WTC11 (cell line): ENCODE measurements at regions not wholly inside any gene's neighbourhood (a gene's known extent, or its start where the extent isn't known, plus 50 kb on each side); places are given as distances from the start of the nearest gene placed in this dataset.

Experiments
- ATAC-seq: fragments of 200-7000 bp; cut with Tn5 transposase; 2 replicates; pipeline ENCODE4 v1.10.0; 2021; ENCODE audit warnings: mild to moderate bottlenecking, moderate library complexity
- CTCF ChIA-PET: fragments of 300-600 bp; sonication (Branson Sonifier 250); formaldehyde crosslinking; loops from one replicate; lab custom pipeline; 2021; ENCODE audit warnings: antibody characterized with exemption; lab: Charles Lee
- POLR2A ChIA-PET: fragments of 350-600 bp; sonication (Branson Sonifier 250); formaldehyde crosslinking; loops from one replicate; lab custom pipeline; 2021; ENCODE audit warnings: antibody characterized with exemption; lab: Charles Lee
- DNase-seq: peaks from one replicate; pipeline ENCODE4 v3.0.0; 2021; ENCODE audit warnings: low spot score
- H3K27ac Mint-ChIP-seq: 2 replicates; pipeline ENCODE4 v1.8.0; 2021; ENCODE audit warnings: mixed read lengths
- H3K27me3 Mint-ChIP-seq: 2 replicates; pipeline ENCODE4 v1.8.0; 2021; ENCODE audit warnings: low read depth, mild to moderate bottlenecking, moderate library complexity, mixed read lengths
- H3K36me3 Mint-ChIP-seq: 2 replicates; pipeline ENCODE4 v1.8.0; 2021; ENCODE audit warnings: mixed read lengths
- H3K4me1 Mint-ChIP-seq: 2 replicates; pipeline ENCODE4 v1.8.0; 2022; ENCODE audit warnings: mixed read lengths
- H3K4me3 Mint-ChIP-seq: 2 replicates; pipeline ENCODE4 v1.8.0; 2021; ENCODE audit warnings: mild to moderate bottlenecking, moderate library complexity, mixed read lengths
- H3K9me3 Mint-ChIP-seq: 2 replicates; pipeline ENCODE4 v1.8.0; 2021; ENCODE audit warnings: mixed read lengths
- ETV6 ChIP-seq: sonication (generic); formaldehyde crosslinking; IDR thresholded peaks from 2 replicates; pipeline ENCODE4 v1.8.1; 2022; ENCODE audit warnings: mild to moderate bottlenecking, missing genetic modification reagents
- GTF2I ChIP-seq: fragments of 250-450 bp; sonication (Bioruptor Pico); conservative IDR thresholded peaks from 2 replicates; pipeline ENCODE4 v1.4.0; 2021; ENCODE audit warnings: mild to moderate bottlenecking
- HMGA2 ChIP-seq: fragments of 250-450 bp; sonication (Bioruptor Pico); IDR thresholded peaks from 2 replicates; pipeline ENCODE4 v1.4.0; 2021; ENCODE audit warnings: mild to moderate bottlenecking, moderate library complexity
- PRRX2 ChIP-seq: fragments of 250-450 bp; sonication (Bioruptor Pico); IDR thresholded peaks from 2 replicates; pipeline ENCODE4 v1.8.0; 2021; ENCODE audit warnings: mild to moderate bottlenecking
- SP1 ChIP-seq: sonication (generic); formaldehyde crosslinking; conservative IDR thresholded peaks from 2 replicates; pipeline ENCODE4 v1.8.1; 2022; ENCODE audit warnings: missing genetic modification reagents
- ZNF219 ChIP-seq: sonication (generic); formaldehyde crosslinking; IDR thresholded peaks from 2 replicates; pipeline ENCODE4 v1.8.0; 2023; ENCODE audit warnings: missing genetic modification reagents, mild to moderate bottlenecking, borderline replicate concordance
- ZNF317 ChIP-seq: sonication (generic); formaldehyde crosslinking; IDR thresholded peaks from 2 replicates; pipeline ENCODE4 v1.8.1; 2023; ENCODE audit warnings: low read depth, mild to moderate bottlenecking, moderate library complexity, missing genetic modification reagents, borderline replicate concordance
- ZNF396 ChIP-seq: fragments of 250-450 bp; sonication (Bioruptor Pico); IDR thresholded peaks from 2 replicates; pipeline ENCODE4 v1.8.0; 2021; ENCODE audit warnings: mild to moderate bottlenecking, moderate library complexity, borderline replicate concordance
- TF ChIP-seq, protein P1 (sequence below): fragments of 250-450 bp; sonication (Bioruptor Pico); conservative IDR thresholded peaks from 2 replicates; pipeline ENCODE4 v1.9.0; 2021; ENCODE audit warnings: mild to moderate bottlenecking
- TF ChIP-seq, protein P2 (sequence below): fragments of 250-450 bp; sonication (Bioruptor Pico); IDR thresholded peaks from 2 replicates; pipeline ENCODE4 v1.9.0; 2021; ENCODE audit warnings: mild to moderate bottlenecking, borderline replicate concordance
- TF ChIP-seq, protein P3 (sequence below): sonication (generic); formaldehyde crosslinking; IDR thresholded peaks from 2 replicates; pipeline ENCODE4 v1.8.0; 2022; ENCODE audit warnings: mild to moderate bottlenecking, missing genetic modification reagents
- TF ChIP-seq, protein P4 (sequence below): sonication (generic); formaldehyde crosslinking; IDR thresholded peaks from 2 replicates; pipeline ENCODE4 v1.8.0; 2022; ENCODE audit warnings: mild to moderate bottlenecking, missing genetic modification reagents
- TF ChIP-seq, protein P5 (sequence below): fragments of 250-450 bp; sonication (Bioruptor Pico); IDR thresholded peaks from 2 replicates; pipeline ENCODE4 v1.9.0; 2021; ENCODE audit warnings: mild to moderate bottlenecking
- TF ChIP-seq, protein P6 (sequence below): sonication (generic); formaldehyde crosslinking; conservative IDR thresholded peaks from 2 replicates; pipeline ENCODE4 v1.8.1; 2022; ENCODE audit warnings: mild to moderate bottlenecking, missing genetic modification reagents
- TF ChIP-seq, protein P7 (sequence below): sonication (generic); formaldehyde crosslinking; IDR thresholded peaks from 2 replicates; pipeline ENCODE4 v1.8.0; 2023; ENCODE audit warnings: missing genetic modification reagents

DNA sequence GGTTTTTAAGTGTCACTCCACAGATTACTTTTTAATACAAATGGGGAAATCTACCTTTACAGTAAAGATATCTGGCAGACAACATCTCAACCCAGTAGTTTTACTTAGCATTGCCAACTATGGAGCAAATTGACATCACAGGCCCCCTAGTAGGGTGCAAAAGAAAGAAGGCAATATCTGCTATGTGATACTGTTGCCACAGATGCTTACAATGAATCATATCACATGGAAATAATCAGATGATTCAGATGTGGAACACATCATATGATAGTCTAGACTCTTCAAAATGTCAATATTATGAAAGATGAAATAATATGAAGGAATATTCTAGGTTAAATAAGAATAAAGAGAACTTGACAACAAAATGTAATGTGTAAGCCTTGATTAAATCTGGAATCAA lies 322.5 kb downstream of the BMP2 start (continued):
- TF ChIP-seq, protein P1, sequence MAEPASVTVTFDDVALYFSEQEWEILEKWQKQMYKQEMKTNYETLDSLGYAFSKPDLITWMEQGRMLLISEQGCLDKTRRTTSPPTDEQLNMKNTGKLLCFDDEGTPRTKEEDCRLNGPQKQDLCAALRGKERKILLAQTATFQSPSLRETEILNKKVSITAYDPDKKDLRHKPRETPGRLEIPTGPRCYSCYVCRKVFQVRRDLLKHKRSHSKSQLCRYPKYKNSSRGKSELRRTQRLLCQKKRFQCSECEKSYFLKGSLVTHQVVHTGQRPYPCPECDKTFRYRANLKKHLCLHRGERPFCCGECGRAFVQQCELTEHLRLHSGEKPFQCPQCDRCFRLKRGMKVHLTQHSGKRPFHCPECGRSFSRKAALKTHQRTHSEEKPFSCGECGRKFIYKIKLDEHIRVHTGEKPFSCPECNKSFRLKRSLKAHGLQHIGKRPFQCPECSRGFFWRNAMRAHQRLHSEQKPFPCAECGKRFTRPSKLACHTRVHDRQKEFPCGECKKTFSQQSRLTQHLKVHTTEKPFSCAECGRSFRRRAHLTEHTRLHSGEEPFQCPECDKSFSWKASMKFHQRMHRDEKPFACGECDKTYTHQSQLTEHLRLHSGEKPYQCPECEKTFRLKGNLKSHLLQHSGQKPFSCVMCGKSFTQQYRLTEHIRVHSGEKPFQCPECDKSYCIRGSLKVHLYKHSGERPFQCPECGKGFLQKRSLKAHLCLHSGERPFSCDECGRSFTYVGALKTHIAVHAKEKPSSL (CRISPR knock-in tag): no peak
- TF ChIP-seq, protein P2, sequence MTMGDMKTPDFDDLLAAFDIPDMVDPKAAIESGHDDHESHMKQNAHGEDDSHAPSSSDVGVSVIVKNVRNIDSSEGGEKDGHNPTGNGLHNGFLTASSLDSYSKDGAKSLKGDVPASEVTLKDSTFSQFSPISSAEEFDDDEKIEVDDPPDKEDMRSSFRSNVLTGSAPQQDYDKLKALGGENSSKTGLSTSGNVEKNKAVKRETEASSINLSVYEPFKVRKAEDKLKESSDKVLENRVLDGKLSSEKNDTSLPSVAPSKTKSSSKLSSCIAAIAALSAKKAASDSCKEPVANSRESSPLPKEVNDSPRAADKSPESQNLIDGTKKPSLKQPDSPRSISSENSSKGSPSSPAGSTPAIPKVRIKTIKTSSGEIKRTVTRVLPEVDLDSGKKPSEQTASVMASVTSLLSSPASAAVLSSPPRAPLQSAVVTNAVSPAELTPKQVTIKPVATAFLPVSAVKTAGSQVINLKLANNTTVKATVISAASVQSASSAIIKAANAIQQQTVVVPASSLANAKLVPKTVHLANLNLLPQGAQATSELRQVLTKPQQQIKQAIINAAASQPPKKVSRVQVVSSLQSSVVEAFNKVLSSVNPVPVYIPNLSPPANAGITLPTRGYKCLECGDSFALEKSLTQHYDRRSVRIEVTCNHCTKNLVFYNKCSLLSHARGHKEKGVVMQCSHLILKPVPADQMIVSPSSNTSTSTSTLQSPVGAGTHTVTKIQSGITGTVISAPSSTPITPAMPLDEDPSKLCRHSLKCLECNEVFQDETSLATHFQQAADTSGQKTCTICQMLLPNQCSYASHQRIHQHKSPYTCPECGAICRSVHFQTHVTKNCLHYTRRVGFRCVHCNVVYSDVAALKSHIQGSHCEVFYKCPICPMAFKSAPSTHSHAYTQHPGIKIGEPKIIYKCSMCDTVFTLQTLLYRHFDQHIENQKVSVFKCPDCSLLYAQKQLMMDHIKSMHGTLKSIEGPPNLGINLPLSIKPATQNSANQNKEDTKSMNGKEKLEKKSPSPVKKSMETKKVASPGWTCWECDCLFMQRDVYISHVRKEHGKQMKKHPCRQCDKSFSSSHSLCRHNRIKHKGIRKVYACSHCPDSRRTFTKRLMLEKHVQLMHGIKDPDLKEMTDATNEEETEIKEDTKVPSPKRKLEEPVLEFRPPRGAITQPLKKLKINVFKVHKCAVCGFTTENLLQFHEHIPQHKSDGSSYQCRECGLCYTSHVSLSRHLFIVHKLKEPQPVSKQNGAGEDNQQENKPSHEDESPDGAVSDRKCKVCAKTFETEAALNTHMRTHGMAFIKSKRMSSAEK: no peak
- TF ChIP-seq, protein P3, sequence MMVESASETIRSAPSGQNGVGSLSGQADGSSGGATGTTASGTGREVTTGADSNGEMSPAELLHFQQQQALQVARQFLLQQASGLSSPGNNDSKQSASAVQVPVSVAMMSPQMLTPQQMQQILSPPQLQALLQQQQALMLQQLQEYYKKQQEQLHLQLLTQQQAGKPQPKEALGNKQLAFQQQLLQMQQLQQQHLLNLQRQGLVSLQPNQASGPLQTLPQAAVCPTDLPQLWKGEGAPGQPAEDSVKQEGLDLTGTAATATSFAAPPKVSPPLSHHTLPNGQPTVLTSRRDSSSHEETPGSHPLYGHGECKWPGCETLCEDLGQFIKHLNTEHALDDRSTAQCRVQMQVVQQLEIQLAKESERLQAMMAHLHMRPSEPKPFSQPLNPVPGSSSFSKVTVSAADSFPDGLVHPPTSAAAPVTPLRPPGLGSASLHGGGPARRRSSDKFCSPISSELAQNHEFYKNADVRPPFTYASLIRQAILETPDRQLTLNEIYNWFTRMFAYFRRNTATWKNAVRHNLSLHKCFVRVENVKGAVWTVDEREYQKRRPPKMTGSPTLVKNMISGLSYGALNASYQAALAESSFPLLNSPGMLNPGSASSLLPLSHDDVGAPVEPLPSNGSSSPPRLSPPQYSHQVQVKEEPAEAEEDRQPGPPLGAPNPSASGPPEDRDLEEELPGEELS: no peak

DNA sequence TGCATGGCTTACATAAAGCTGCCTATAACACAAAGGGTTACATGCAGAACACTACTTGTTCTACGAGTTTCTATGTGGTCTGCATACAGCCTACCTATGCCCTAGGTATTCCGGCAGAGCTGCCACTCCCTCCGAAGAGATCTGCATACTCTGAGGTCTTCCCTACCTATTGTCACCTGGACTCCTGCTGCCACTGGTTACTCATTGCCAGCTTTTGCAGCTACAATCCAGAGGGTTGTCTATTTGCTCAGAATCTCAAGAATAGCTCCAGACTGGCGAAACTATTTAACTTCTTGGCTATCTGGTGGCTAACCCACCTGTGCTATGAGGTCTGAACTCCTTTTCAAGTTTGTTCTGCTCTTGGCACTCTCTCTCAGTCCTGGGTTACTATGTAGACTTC lies 323.3 kb downstream of the BMP2 start:
- Mint-ChIP-seq H3K27ac (no peak overlapping the region), H3K4me1 (peaks cover 5% of the 10 kb centered on the region; the same call in 1 of the 2 replicates), H3K9me3 (no peaks in the 10 kb centered on the region), H3K4me3 (no peak overlapping the region), H3K36me3 (no peaks in the 10 kb centered on the region), H3K27me3 (no peaks in the 10 kb centered on the region)
- TF ChIP-seq PRRX2 (no peak), HMGA2 (CRISPR knock-in tag) (no peak), ETV6 (CRISPR knock-in tag) (no peak), ZNF396 (CRISPR knock-in tag) (no peak), GTF2I (no peak), ZNF317 (CRISPR knock-in tag) (no peak), ZNF219 (CRISPR knock-in tag) (no peak), SP1 (no peak)
- TF ChIP-seq, protein P4, sequence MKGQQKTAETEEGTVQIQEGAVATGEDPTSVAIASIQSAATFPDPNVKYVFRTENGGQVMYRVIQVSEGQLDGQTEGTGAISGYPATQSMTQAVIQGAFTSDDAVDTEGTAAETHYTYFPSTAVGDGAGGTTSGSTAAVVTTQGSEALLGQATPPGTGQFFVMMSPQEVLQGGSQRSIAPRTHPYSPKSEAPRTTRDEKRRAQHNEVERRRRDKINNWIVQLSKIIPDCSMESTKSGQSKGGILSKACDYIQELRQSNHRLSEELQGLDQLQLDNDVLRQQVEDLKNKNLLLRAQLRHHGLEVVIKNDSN (CRISPR knock-in tag): no peak
- TF ChIP-seq, protein P1 (CRISPR knock-in tag): no peak
- TF ChIP-seq, protein P5, sequence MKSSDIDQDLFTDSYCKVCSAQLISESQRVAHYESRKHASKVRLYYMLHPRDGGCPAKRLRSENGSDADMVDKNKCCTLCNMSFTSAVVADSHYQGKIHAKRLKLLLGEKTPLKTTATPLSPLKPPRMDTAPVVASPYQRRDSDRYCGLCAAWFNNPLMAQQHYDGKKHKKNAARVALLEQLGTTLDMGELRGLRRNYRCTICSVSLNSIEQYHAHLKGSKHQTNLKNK: no peak
- TF ChIP-seq, protein P6, sequence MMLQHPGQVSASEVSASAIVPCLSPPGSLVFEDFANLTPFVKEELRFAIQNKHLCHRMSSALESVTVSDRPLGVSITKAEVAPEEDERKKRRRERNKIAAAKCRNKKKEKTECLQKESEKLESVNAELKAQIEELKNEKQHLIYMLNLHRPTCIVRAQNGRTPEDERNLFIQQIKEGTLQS (CRISPR knock-in tag): no peak
- TF ChIP-seq, protein P7, sequence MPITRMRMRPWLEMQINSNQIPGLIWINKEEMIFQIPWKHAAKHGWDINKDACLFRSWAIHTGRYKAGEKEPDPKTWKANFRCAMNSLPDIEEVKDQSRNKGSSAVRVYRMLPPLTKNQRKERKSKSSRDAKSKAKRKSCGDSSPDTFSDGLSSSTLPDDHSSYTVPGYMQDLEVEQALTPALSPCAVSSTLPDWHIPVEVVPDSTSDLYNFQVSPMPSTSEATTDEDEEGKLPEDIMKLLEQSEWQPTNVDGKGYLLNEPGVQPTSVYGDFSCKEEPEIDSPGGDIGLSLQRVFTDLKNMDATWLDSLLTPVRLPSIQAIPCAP: no peak
- ATAC-seq: peak; percentile 87
- ChIA-PET CTCF (interaction anchor here (1.6 kb wide), 1 partner anchor 23 kb away, joined by 3 read pairs; no protein-coding TSS in a partner anchor), POLR2A (no interaction called here)
- DNase-seq: no peak
